Activated CD4-positive, alpha-beta T cell treated with anti-CD3 and anti-CD28 coated beads, Interleukin-2, Interleukin-6, amounts not matched to agents 100 ng/mL and 50 ng/mL, durations not matched to agents 16 hours and 8 hours (primary cell): ENCODE measurements at regions not wholly inside any gene's neighbourhood (a gene's known extent, or its start where the extent isn't known, plus 50 kb on each side); places are given as distances from the start of the nearest gene placed in this dataset.

Source experiments
- DNase-seq: peaks from one replicate; pipeline ENCODE4 v3.0.0-alpha.2; 2020

GRCh38 chr7:106957766-106958165, 86.7 kb upstream of the PRKAR2B start:
- no peak for DNase-seq

- peak; percentile 4 for DNase-seq
Observed at GRCh38 chr7:106959753-106960152, 84.8 kb upstream of the PRKAR2B start.

- no peak for DNase-seq
Observed at GRCh38 chr7:106962751-106963150, 81.8 kb upstream of the PRKAR2B start.

- DNase-seq, result no peak
Observed at GRCh38 chr7:106964466-106964865, 80.0 kb upstream of the PRKAR2B start.

GRCh38 chr7:106965108-106965507, 79.4 kb upstream of the PRKAR2B start:
- DNase-seq, result no peak

GRCh38 chr7:106966121-106966520, 78.4 kb upstream of the PRKAR2B start:
- no peak for DNase-seq

GRCh38 chr7:106968160-106968559, 76.3 kb upstream of the PRKAR2B start:
- no peak for DNase-seq

- no peak for DNase-seq
Observed at GRCh38 chr7:106978425-106979420, 65.8 kb upstream of the PRKAR2B start.

GRCh38 chr7:106979551-106980357, 64.8 kb upstream of the PRKAR2B start:
- DNase-seq, result no peak

GRCh38 chr7:106980358-106980685, 64.2 kb upstream of the PRKAR2B start:
- DNase-seq, result no peak

GRCh38 chr7:106982415-106982814, 62.1 kb upstream of the PRKAR2B start:
- DNase-seq, result no peak

- DNase-seq, result no peak
Observed at GRCh38 chr7:106984034-106984433, 60.5 kb upstream of the PRKAR2B start.

GRCh38 chr7:106986450-106986977, 58.0 kb upstream of the PRKAR2B start:
- DNase-seq, result no peak

- DNase-seq, result no peak
Observed at GRCh38 chr7:106987777-106988176, 56.7 kb upstream of the PRKAR2B start.

GRCh38 chr7:106992511-106992910, 52.0 kb upstream of the PRKAR2B start:
- no peak for DNase-seq
